Kasumi-1 (cell line): ENCODE measurements at regions not wholly inside any gene's neighbourhood (a gene's known extent, or its start where the extent isn't known, plus 50 kb on each side); places are given as distances from the start of the nearest gene placed in this dataset.

Experiments
- DNase-seq, 2 experiments: peaks; one replicate each; lab custom pipeline; 2025; lab: John Stamatoyannopoulos, UW

- DNase-seq = no peak
These were observed 54.9 kb upstream of the MAP2 start for GRCh38 chr2:209368914-209369313.

- DNase-seq = no peak
These were observed 54.2 kb upstream of the MAP2 start for GRCh38 chr2:209369656-209370055.

- DNase-seq = no peak
These were observed 52.4 kb upstream of the MAP2 start for GRCh38 chr2:209371407-209371806.
